K562 (cell line): ENCODE measurements at regions not wholly inside any gene's neighbourhood (a gene's known extent, or its start where the extent isn't known, plus 50 kb on each side); places are given as distances from the start of the nearest gene placed in this dataset.

Source experiments
- ARID1B ChIP-seq: fragments of 450-650 bp; IDR thresholded peaks from 2 replicates; pipeline ENCODE4 v1.6.1; 2016; ENCODE audit warnings: antibody characterized with exemption, mild to moderate bottlenecking, inconsistent platforms
- BCOR ChIP-seq: fragments of 450-650 bp; IDR thresholded peaks from 2 replicates; pipeline ENCODE4 v1.6.1; 2016
- CHD2 ChIP-seq: IDR thresholded peaks from 2 replicates; pipeline ENCODE4 v1.6.1; 2011; ENCODE audit warnings: low read depth, low read length
- CREB3 ChIP-seq: fragments of 450-650 bp; conservative IDR thresholded peaks from 2 replicates; pipeline ENCODE4 v1.6.1; 2016; ENCODE audit warnings: missing genetic modification characterization, low read depth, mild to moderate bottlenecking, missing compliant biosample characterization, moderate library complexity
- DACH1 ChIP-seq: fragments of 450-650 bp; IDR thresholded peaks from 2 replicates; pipeline ENCODE4 v1.6.1; 2018; ENCODE audit not compliant: partially characterized antibody
- DPF2 ChIP-seq: fragments of 450-650 bp; IDR thresholded peaks from 2 replicates; pipeline ENCODE4 v1.6.1; 2016
- EGR1 ChIP-seq: fragments of 450-650 bp; conservative IDR thresholded peaks from 2 replicates; pipeline ENCODE4 v1.6.1; 2017; ENCODE audit warnings: mild to moderate bottlenecking
- GABPA ChIP-seq: fragments of 200-800 bp; sonication (Bioruptor generic); conservative IDR thresholded peaks from 2 replicates; pipeline ENCODE4 v1.6.1; 2016; ENCODE audit warnings: low read depth, missing genetic modification characterization, missing compliant biosample characterization
- HSF4 ChIP-seq: fragments of 250-450 bp; sonication (Bioruptor Pico); IDR thresholded peaks from 2 replicates; pipeline ENCODE4 v2.1.2; 2022; ENCODE audit warnings: mild to moderate bottlenecking, moderate library complexity, borderline replicate concordance
- JUND ChIP-seq, 2 experiments: IDR thresholded peaks; 2 replicates in 1 of 2; 3 replicates in 1 of 2; pipeline ENCODE4 v1.6.1; 2011; ENCODE audit warnings: borderline replicate concordance in 2 of 2, low read depth in 2 of 2, low read length in 2 of 2, improper control_type of control experiment in 1 of 2, missing biosample characterization in 1 of 2, missing genetic modification characterization in 1 of 2, missing genetic modification reagents in 1 of 2
- MEF2A ChIP-seq: IDR thresholded peaks from 2 replicates; pipeline ENCODE4 v1.6.1; 2011; ENCODE audit warnings: low read depth, mild to moderate bottlenecking, low read length, moderate library complexity; ENCODE audit not compliant: control insufficient read depth
- MEF2D ChIP-seq: conservative IDR thresholded peaks from 2 replicates; pipeline ENCODE4 v1.6.1; 2016; ENCODE audit warnings: low read depth, missing genetic modification characterization, missing compliant biosample characterization
- MLLT1 ChIP-seq, 2 experiments: fragments of 450-650 bp; IDR thresholded peaks; 2 replicates each; pipeline ENCODE4 v1.6.1; 2016
- NFE2 ChIP-seq: IDR thresholded peaks from 2 replicates; pipeline ENCODE4 v1.6.1; 2014; ENCODE audit warnings: antibody characterized with exemption, low read depth
- NR1H2 ChIP-seq: sonication (generic); formaldehyde crosslinking; IDR thresholded peaks from 2 replicates; pipeline ENCODE4 v1.4.0; 2020; ENCODE audit warnings: mild to moderate bottlenecking, missing genetic modification reagents
- POLR2AphosphoS5 ChIP-seq: IDR thresholded peaks from 2 replicates; pipeline ENCODE4 v1.6.1; 2011; ENCODE audit warnings: mild to moderate bottlenecking, low read depth, low read length, moderate library complexity; ENCODE audit not compliant: control insufficient read depth, insufficient read depth
- PYGO2 ChIP-seq: fragments of 450-650 bp; IDR thresholded peaks from 2 replicates; pipeline ENCODE4 v1.6.1; 2016; ENCODE audit warnings: mild to moderate bottlenecking, missing genetic modification characterization, moderate library complexity, missing compliant biosample characterization
- SP1 ChIP-seq: sonication (generic); formaldehyde crosslinking; IDR thresholded peaks from 2 replicates; pipeline ENCODE4 v1.8.1; 2022; ENCODE audit warnings: mild to moderate bottlenecking, missing genetic modification reagents
- TAF7 ChIP-seq: fragments of 450-650 bp; IDR thresholded peaks from 2 replicates; pipeline ENCODE4 v1.6.1; 2016; ENCODE audit warnings: missing genetic modification characterization, missing compliant biosample characterization
- TCFL5 ChIP-seq: fragments of 250-450 bp; sonication (Bioruptor Pico); conservative IDR thresholded peaks from 2 replicates; pipeline ENCODE4 v1.6.1; 2021; ENCODE audit warnings: mild to moderate bottlenecking, moderate library complexity, matching md5 sums
- TEAD4 ChIP-seq, 2 experiments: sonication (generic) in 1 of 2; formaldehyde crosslinking in 1 of 2; IDR thresholded peaks; 2 replicates each; pipeline versions ENCODE4 v1.6.1 to v1.8.0; 2012 to 2022; ENCODE audit warnings: borderline replicate concordance in 1 of 2, inconsistent platforms in 1 of 2, low read length in 1 of 2, mild to moderate bottlenecking in 1 of 2, missing genetic modification reagents in 1 of 2
- ZBED1 ChIP-seq: IDR thresholded peaks from 2 replicates; pipeline ENCODE4 v1.6.1; 2014
- ZNF140 ChIP-seq: fragments of 250-450 bp; sonication (Bioruptor Pico); IDR thresholded peaks from 2 replicates; pipeline ENCODE4 v1.8.0; 2021; ENCODE audit warnings: moderate library complexity, mild to moderate bottlenecking, inconsistent platforms
- ZNF3 ChIP-seq: fragments of 250-450 bp; sonication (Bioruptor Pico); IDR thresholded peaks from 2 replicates; pipeline ENCODE4 v1.5.0; 2021; ENCODE audit warnings: mild to moderate bottlenecking, moderate library complexity
- ZNF445 ChIP-seq: fragments of 250-450 bp; sonication (Bioruptor Pico); IDR thresholded peaks from 2 replicates; pipeline ENCODE4 v1.4.0; 2020; ENCODE audit warnings: low read depth, mild to moderate bottlenecking, moderate library complexity
- ZNF449 ChIP-seq: fragments of 250-450 bp; sonication (Bioruptor Pico); IDR thresholded peaks from 2 replicates; pipeline ENCODE4 v1.8.0; 2022; ENCODE audit warnings: moderate library complexity, mild to moderate bottlenecking, inconsistent platforms

- TF ChIP-seq JUND (IDR thresholded peaks at IDR 0.05; ENCODE audit: borderline replicate concordance, low read depth, low read length): peak; percentile 73; the same call in 1 of the 2 replicates
- TF ChIP-seq JUND (tag; IDR thresholded peaks at IDR 0.05; ENCODE audit: borderline replicate concordance, low read depth, low read length): no peak; the same call in 2 of the 3 replicates
- TF ChIP-seq DPF2: peak; percentile 58; the same call in 1 of the 2 replicates
- TF ChIP-seq SP1 (CRISPR knock-in tag): no peak
- TF ChIP-seq ZBED1: no peak
- no peak for TF ChIP-seq ZNF140 (CRISPR knock-in tag)
- no peak for TF ChIP-seq TCFL5 (CRISPR knock-in tag)
- TF ChIP-seq NFE2: no peak
- no peak for TF ChIP-seq BCOR
- TF ChIP-seq TAF7 (tag): no peak
- TF ChIP-seq ARID1B: 0 out of 2 replicates have a peak, but pooled peaks have one; percentile 32
- TF ChIP-seq HSF4 (CRISPR knock-in tag): no peak
- no peak for TF ChIP-seq NR1H2 (CRISPR knock-in tag)
- TF ChIP-seq POLR2AphosphoS5: no peak
- TF ChIP-seq ZNF449 (CRISPR knock-in tag): no peak
- peak; percentile 14; the same call in 1 of the 2 replicates for TF ChIP-seq TEAD4 (IDR thresholded peaks at IDR 0.05; ENCODE audit: low read length)
- no peak for TF ChIP-seq TEAD4 (CRISPR knock-in tag; IDR thresholded peaks at IDR 0.05; ENCODE audit: borderline replicate concordance)
- TF ChIP-seq MLLT1 (IDR thresholded peaks at IDR 0.05): no peak
- no peak for TF ChIP-seq ZNF3
- TF ChIP-seq ZNF445 (CRISPR knock-in tag): no peak
- no peak for TF ChIP-seq CREB3 (tag)
- TF ChIP-seq PYGO2 (tag): no peak
- no peak for TF ChIP-seq MEF2A
- peak; percentile 98 for TF ChIP-seq EGR1
- no peak for TF ChIP-seq CHD2
- no peak for TF ChIP-seq MEF2D
- TF ChIP-seq GABPA: no peak
- no peak for TF ChIP-seq DACH1
Observed at GRCh38 chr2:190791347-190791975, 89.2 kb upstream of the GLS start (continued).
